PC-3 (cell line): ENCODE measurements at regions not wholly inside any gene's neighbourhood (a gene's known extent, or its start where the extent isn't known, plus 50 kb on each side); places are given as distances from the start of the nearest gene placed in this dataset.

ENCODE experiments used
- CTCF ChIP-seq: fragments of 300-600 bp; sonication (generic); conservative IDR thresholded peaks from 2 replicates; pipeline ENCODE4 v1.5.1; 2017; ENCODE audit warnings: antibody characterized with exemption, low read depth, mild to moderate bottlenecking, low read length
- EZH2phosphoT487 ChIP-seq: fragments of 300-600 bp; sonication (generic); IDR thresholded peaks from 2 replicates; pipeline ENCODE4 v1.6.1; 2018; ENCODE audit warnings: mild to moderate bottlenecking, antibody characterized with exemption, low read length, borderline replicate concordance

- TF ChIP-seq CTCF (no peak), EZH2phosphoT487 (no peak)
These were observed 531.8 kb upstream of the JARID2 start for GRCh38 chr6:14713966-14714631.
